A549 (cell line): ENCODE measurements at regions not wholly inside any gene's neighbourhood (a gene's known extent, or its start where the extent isn't known, plus 50 kb on each side); places are given as distances from the start of the nearest gene placed in this dataset.

Experiments used
- EP300 ChIP-seq, 2 experiments: fragments of >200 bp; sonication (Bioruptor Twin); formaldehyde crosslinking; IDR thresholded peaks; 2 replicates in 1 of 2; 3 replicates in 1 of 2; pipeline ENCODE4 v1.6.1; 2016 to 2017
- JUNB ChIP-seq: fragments of >200 bp; sonication (Bioruptor Twin); formaldehyde crosslinking; IDR thresholded peaks from 2 replicates; pipeline ENCODE4 v1.6.1; 2016
- POLR2A ChIP-seq: IDR thresholded peaks from 2 replicates; pipeline ENCODE4 v1.6.1; 2012; ENCODE audit warnings: mild to moderate bottlenecking, low read length
- TF ChIP-seq, protein P1 (sequence below): fragments of >200 bp; sonication (Bioruptor Twin); formaldehyde crosslinking; IDR thresholded peaks from 3 replicates; pipeline ENCODE4 v1.5.1; 2016

DNA sequence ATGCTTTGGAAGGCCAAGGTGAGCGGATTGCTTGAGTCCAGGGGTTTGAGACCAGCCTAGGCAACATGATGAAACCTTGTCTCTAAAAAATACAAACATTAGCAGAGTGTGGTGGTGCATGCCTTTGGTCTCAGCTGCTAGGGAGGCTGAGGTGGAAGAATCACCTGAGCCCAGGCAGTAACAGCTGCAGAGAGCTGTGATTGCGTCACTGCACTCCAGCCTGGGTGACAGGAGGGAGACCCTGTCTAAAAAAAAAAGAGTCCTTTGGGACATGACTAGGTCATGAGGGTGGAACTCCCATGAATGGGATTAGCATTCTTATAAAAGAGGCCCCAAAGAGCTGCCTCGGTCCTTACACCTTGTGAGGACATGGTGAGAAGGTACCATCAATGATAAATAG lies 436.0 kb upstream of the NR5A2 start:
- no peak for TF ChIP-seq POLR2A
- TF ChIP-seq EP300 (IDR thresholded peaks at IDR 0.05): no peak
- TF ChIP-seq, protein P1, sequence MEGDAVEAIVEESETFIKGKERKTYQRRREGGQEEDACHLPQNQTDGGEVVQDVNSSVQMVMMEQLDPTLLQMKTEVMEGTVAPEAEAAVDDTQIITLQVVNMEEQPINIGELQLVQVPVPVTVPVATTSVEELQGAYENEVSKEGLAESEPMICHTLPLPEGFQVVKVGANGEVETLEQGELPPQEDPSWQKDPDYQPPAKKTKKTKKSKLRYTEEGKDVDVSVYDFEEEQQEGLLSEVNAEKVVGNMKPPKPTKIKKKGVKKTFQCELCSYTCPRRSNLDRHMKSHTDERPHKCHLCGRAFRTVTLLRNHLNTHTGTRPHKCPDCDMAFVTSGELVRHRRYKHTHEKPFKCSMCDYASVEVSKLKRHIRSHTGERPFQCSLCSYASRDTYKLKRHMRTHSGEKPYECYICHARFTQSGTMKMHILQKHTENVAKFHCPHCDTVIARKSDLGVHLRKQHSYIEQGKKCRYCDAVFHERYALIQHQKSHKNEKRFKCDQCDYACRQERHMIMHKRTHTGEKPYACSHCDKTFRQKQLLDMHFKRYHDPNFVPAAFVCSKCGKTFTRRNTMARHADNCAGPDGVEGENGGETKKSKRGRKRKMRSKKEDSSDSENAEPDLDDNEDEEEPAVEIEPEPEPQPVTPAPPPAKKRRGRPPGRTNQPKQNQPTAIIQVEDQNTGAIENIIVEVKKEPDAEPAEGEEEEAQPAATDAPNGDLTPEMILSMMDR: no peak
- TF ChIP-seq JUNB: no peak
